ENCODE measurements at regions not wholly inside any gene's neighbourhood (a gene's known extent, or its start where the extent isn't known, plus 50 kb on each side); places are given as distances from the start of the nearest gene placed in this dataset.

GRCh38 chr10:4028854-4029583, 244.0 kb upstream of the KLF6 start:
- no peak for DNase-seq (ENCODE audit: low read depth in 2 of 2)

GRCh38 chr10:4028027-4028471, 243.0 kb upstream of the KLF6 start:
- no peak for DNase-seq (ENCODE audit: low read depth in 2 of 2)

- no peak for DNase-seq (ENCODE audit: low read depth in 2 of 2)
Observed at GRCh38 chr10:4025339-4025738, 240.3 kb upstream of the KLF6 start.

- no peak for DNase-seq (ENCODE audit: low read depth in 2 of 2)
Observed at GRCh38 chr10:4024516-4025245, 239.7 kb upstream of the KLF6 start.

- no peak for DNase-seq (ENCODE audit: low read depth in 2 of 2)
Observed at GRCh38 chr10:4024027-4024426, 239.0 kb upstream of the KLF6 start.

- DNase-seq (ENCODE audit: low read depth in 2 of 2): no peak
Observed at GRCh38 chr10:4022473-4022872, 237.5 kb upstream of the KLF6 start.

- no peak for DNase-seq (ENCODE audit: low read depth in 2 of 2)
Observed at GRCh38 chr10:4020631-4021030, 235.6 kb upstream of the KLF6 start.

- no peak for DNase-seq (ENCODE audit: low read depth in 2 of 2)
Observed at GRCh38 chr10:4018054-4018511, 233.1 kb upstream of the KLF6 start.

- DNase-seq (ENCODE audit: low read depth in 2 of 2): no peak
Observed at GRCh38 chr10:4017336-4017735, 232.3 kb upstream of the KLF6 start.

GRCh38 chr10:4016214-4016740, 231.3 kb upstream of the KLF6 start:
- no peak for DNase-seq (ENCODE audit: low read depth in 2 of 2)

- peak in 1 of 2 donors; percentile 46 for DNase-seq (ENCODE audit: low read depth in 2 of 2)
Observed at GRCh38 chr10:4013651-4014121, 228.7 kb upstream of the KLF6 start.

GRCh38 chr10:4012848-4013247, 227.8 kb upstream of the KLF6 start:
- no peak for DNase-seq (ENCODE audit: low read depth in 2 of 2)

GRCh38 chr10:4011136-4011812, 226.3 kb upstream of the KLF6 start:
- no peak for DNase-seq (ENCODE audit: low read depth in 2 of 2)

GRCh38 chr10:4008676-4009382, 223.8 kb upstream of the KLF6 start:
- DNase-seq (ENCODE audit: low read depth in 2 of 2): no peak

GRCh38 chr10:4007771-4008170, 222.8 kb upstream of the KLF6 start:
- DNase-seq (ENCODE audit: low read depth in 2 of 2): no peak

- DNase-seq (ENCODE audit: low read depth in 2 of 2): no peak
Observed at GRCh38 chr10:4006858-4007257, 221.8 kb upstream of the KLF6 start.

GRCh38 chr10:4006051-4006450, 221.0 kb upstream of the KLF6 start:
- no peak for DNase-seq (ENCODE audit: low read depth in 2 of 2)

GRCh38 chr10:4004990-4005389, 220.0 kb upstream of the KLF6 start:
- no peak for DNase-seq (ENCODE audit: low read depth in 2 of 2)

GRCh38 chr10:4004144-4004543, 219.1 kb upstream of the KLF6 start:
- DNase-seq (ENCODE audit: low read depth in 2 of 2): no peak

- no peak for DNase-seq (ENCODE audit: low read depth in 2 of 2)
Observed at GRCh38 chr10:4003348-4003973, 218.5 kb upstream of the KLF6 start.

GRCh38 chr10:4001811-4002210, 216.8 kb upstream of the KLF6 start:
- DNase-seq (ENCODE audit: low read depth in 2 of 2): no peak

Measured in stimulated activated CD8-positive, alpha-beta memory T cell treated with anti-CD3 and anti-CD28 coated beads, Interleukin-7, amount 100 ng/mL, for 4 hours (primary cell).